GM13977 (cell line): ENCODE measurements at regions not wholly inside any gene's neighbourhood (a gene's known extent, or its start where the extent isn't known, plus 50 kb on each side); places are given as distances from the start of the nearest gene placed in this dataset.
A peak's percentile ranks its signal among the peaks of the same experiment; 100 is the strongest.

Experiments
- DNase-seq: peaks from one replicate; pipeline ENCODE4 v3.0.0; 2012; ENCODE audit warnings: low spot score
- CTCF ChIP-seq: IDR thresholded peaks from 2 replicates; pipeline ENCODE4 v1.5.1; 2012; ENCODE audit warnings: mild to moderate bottlenecking, control low read depth; ENCODE audit not compliant: insufficient read depth; ENCODE audit errors: extremely low read depth, missing control alignments
- in situ Hi-C: fragments of 300-500 bp; cut with MboI; formaldehyde crosslinking; loops from one replicate; pipeline ENCODE4 v1.12.0; 2022; ENCODE audit warnings: low sequenced_read_pairs, low pct_unique_long_range_greater_than_20kb, mixed read lengths, inconsistent platforms; ENCODE audit not compliant: unreplicated experiment

- DNase-seq = no peak
- in situ Hi-C loops = no loop called here
- no peak for TF ChIP-seq CTCF
Observed at GRCh38 chr18:21991886-21992285, 177.5 kb upstream of the GATA6 start.

- in situ Hi-C loops = no loop called here
- DNase-seq = no peak
- no peak for TF ChIP-seq CTCF
Observed at GRCh38 chr18:21996351-21996826, 173.0 kb upstream of the GATA6 start.

- in situ Hi-C loops = no loop called here
- DNase-seq = peak; percentile 74
Observed at GRCh38 chr18:21997207-21998143, 171.9 kb upstream of the GATA6 start.

GRCh38 chr18:21998486-21998885 is 170.9 kb upstream of the GATA6 start:
- DNase-seq = no peak
- in situ Hi-C loops = no loop called here
- TF ChIP-seq CTCF = no peak

More at GRCh38 chr18:21997207-21998143, 171.9 kb upstream of the GATA6 start:
- TF ChIP-seq CTCF = peak; percentile 81

GRCh38 chr18:22001912-22002487 is 167.4 kb upstream of the GATA6 start:
- TF ChIP-seq CTCF = no peak
- DNase-seq = no peak
- in situ Hi-C loops = no loop called here

- in situ Hi-C loops = no loop called here
Observed at GRCh38 chr18:22005191-22005841, 164.1 kb upstream of the GATA6 start.

More at GRCh38 chr18:22005191-22005841, 164.1 kb upstream of the GATA6 start:
- no peak for TF ChIP-seq CTCF
- no peak for DNase-seq
